ENCODE measurements at regions not wholly inside any gene's neighbourhood (a gene's known extent, or its start where the extent isn't known, plus 50 kb on each side); places are given as distances from the start of the nearest gene placed in this dataset.

GRCh38 chr12:41905759-41906297, 238.8 kb downstream of the GXYLT1 start:
- TF ChIP-seq CTCF (conservative IDR thresholded peaks at IDR 0.05; ENCODE audit: low read depth, low read length) = no peak
- TF ChIP-seq EZH2 (IDR thresholded peaks at IDR 0.05; ENCODE audit: low read length, unreplicated experiment) = no peak

Measured in PC-3 (cell line).